Small intestine (tissue), 7 donors: ENCODE measurements at regions not wholly inside any gene's neighbourhood (a gene's known extent, or its start where the extent isn't known, plus 50 kb on each side); places are given as distances from the start of the nearest gene placed in this dataset.

ENCODE experiments used
- DNase-seq, 2 donors: peaks; one replicate each; pipeline versions ENCODE4 v3.0.0 to v3.0.0-alpha.2; 2013
- FAIRE-seq: peaks from 2 replicates; lab custom pipeline; 2012; peaks lifted over from hg19 to GRCh38; lab: Jason Lieb, UNC
- H3K27ac ChIP-seq, 3 donors: one replicate each; pipeline ENCODE4 v1.5.1; 2013; ENCODE audit warnings: low read length in 2 of 3, mild to moderate bottlenecking in 2 of 3, control low read depth in 1 of 3, inconsistent platforms in 1 of 3, low read depth in 1 of 3, moderate library complexity in 1 of 3
- H3K27me3 ChIP-seq, 3 donors: one replicate each; pipeline ENCODE4 v1.6.1; 2013; ENCODE audit warnings: low read length in 3 of 3, inconsistent platforms in 1 of 3; ENCODE audit not compliant: control insufficient read depth in 3 of 3, insufficient read depth in 3 of 3
- H3K36me3 ChIP-seq, 3 donors: one replicate each; pipeline ENCODE4 v1.6.1; 2013; ENCODE audit warnings: low read length in 3 of 3, inconsistent platforms in 1 of 3, low read depth in 1 of 3, mild to moderate bottlenecking in 1 of 3, moderate library complexity in 1 of 3; ENCODE audit not compliant: control insufficient read depth in 3 of 3, insufficient read depth in 2 of 3
- H3K4me1 ChIP-seq, 3 donors: one replicate each; pipeline ENCODE4 v1.6.1; 2013; ENCODE audit warnings: low read length in 2 of 3, inconsistent platforms in 1 of 3, low read depth in 1 of 3, mild to moderate bottlenecking in 1 of 3, moderate library complexity in 1 of 3; ENCODE audit not compliant: control insufficient read depth in 3 of 3, insufficient read depth in 2 of 3
- H3K4me3 ChIP-seq, 3 donors: one replicate each; pipeline ENCODE4 v1.5.1; 2013; ENCODE audit warnings: low read length in 3 of 3, control low read depth in 1 of 3, inconsistent platforms in 1 of 3, low read depth in 1 of 3, mild to moderate bottlenecking in 1 of 3, moderate library complexity in 1 of 3
- H3K9me3 ChIP-seq, 2 donors: one replicate each; pipeline ENCODE4 v1.6.1; 2013; ENCODE audit warnings: low read depth in 1 of 2, low read length in 1 of 2; ENCODE audit not compliant: control insufficient read depth in 2 of 2, insufficient read depth in 1 of 2
- WGBS, 3 donors: extraction: QIAGEN DNeasy Blood & Tissue Kit; methylation state at CpG; one replicate each; pipeline ENCODE4 v1.1.7; 2013; 5-methylcytosine and 5-hydroxymethylcytosine counted together
- donor health status: healthy with polysubstance abuse.
- donor health status: control.
- donor health status: control.
- donor health status: Bipolar disorder and iron deficiency.
- donor health status: healthy.

DNA sequence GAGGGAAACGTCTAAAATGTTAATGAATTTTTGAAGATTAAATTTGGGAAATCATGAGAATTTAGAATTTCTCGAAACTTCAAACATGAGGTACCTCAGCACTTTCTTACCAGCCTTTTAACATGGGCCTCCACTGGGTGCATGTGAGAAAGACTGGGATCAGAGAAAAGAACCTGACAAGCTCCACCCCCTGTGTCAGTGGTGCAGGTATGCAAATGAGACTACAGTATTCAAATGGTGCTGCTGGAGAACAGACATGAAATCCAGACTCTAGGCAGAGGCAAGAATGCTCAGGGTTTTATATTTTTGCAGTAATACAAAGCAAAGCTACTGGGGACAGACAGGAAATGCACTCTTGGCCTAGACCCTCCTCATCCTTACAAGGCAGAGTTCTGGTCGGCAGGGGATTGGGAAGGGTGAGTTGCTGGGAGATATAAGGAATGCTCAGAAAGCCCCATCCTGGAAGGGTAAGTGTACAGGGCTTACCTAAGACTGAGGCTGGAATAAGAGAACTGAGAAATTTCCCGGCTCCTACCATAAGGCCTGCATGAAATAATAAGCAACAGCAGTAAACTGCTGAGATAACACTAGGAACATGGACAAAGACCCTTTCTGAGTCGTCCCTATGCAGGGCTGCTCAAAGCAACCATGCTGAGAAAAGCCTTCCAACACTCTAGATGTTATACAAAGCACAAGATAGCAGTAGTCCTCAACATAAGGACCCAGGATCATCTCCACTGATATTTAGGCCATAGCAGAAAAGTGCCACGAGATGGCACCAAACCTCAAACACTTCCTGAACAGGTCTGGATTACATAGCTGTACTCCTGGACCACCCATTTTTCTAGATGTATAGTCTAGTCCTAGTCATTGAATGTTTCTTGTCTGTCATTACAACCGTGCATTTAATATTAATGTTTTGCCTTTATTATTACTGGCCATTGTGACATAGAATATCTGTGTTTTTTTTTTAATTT, 260.8 kb downstream of the RASSF9 start:
- no peak overlapping the region for H3K4me3 ChIP-seq
- H3K36me3 ChIP-seq, result no peaks in the 10 kb centered on the region
- WGBS, 3 donors, result 53 to 59% (median 56%) methylated on average over 7 of the region's 7 CpGs
- DNase-seq, result peak; percentile 64 to 75
- FAIRE-seq, result no peak
- H3K27me3 ChIP-seq, result no peaks in the 10 kb centered on the region
- no peaks in the 10 kb centered on the region for H3K9me3 ChIP-seq
- peaks cover 0 to 9% (median 0%) of the 10 kb centered on the region in 3 donors for H3K4me1 ChIP-seq
- no peak overlapping the region for H3K27ac ChIP-seq

DNA sequence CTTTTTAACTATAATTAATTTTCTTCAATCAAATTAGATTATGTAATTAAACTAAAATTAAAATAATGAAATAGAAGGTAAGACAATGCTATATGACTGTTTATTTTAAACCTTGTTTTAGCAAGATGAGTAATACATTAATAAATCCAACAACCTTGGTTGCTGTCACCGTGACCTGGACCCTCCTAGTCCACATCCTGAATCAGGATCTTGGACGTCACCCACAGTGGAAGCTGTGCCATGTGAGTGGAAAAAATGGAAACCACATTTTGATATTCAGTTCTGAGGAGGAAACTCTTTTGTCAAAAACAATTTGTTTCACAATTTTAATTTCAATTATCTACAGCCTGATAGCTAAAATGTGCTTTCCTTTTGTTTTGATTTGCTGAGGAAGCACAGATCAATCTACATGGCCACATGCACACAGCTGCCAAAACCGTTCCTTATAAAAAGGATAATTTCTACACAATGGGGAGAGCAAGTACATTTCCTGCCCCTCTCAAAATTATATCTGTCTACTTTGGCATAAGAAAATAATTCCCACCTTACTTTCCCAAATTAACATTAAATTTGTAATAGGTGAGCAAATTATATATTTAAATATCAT, 255.5 kb downstream of the RASSF9 start:
- H3K36me3 ChIP-seq, result no peaks in the 10 kb centered on the region
- WGBS, 3 donors, result 47 to 66% (median 56%) methylated on average over 3 of the region's 3 CpGs

DNA sequence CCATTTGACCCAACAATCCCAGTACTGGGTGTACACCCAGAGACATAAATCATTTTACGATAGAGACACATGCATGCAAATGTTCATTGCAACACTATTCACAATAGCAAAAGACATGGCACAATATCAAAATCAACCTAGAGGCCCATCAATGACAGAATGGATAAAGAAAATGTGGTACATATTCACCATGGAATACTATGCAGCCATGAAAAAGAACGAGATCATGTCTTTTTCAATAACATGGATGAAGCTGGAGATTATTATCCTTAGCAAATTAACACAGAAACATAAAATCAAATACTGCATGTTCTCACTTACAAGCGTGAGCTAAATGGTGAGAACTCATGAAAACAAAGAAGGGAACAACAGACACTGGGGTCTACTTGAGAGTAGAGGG, 249.1 kb downstream of the RASSF9 start:
- WGBS, 3 donors, result 86 to 93% (median 88%) methylated on average over 3 of the region's 3 CpGs
- FAIRE-seq, result no peak
- no peaks in the 10 kb centered on the region for H3K36me3 ChIP-seq

More for the DNA sequence above, 255.5 kb downstream of the RASSF9 start:
- H3K27ac ChIP-seq, result no peak overlapping the region
- no peak for DNase-seq
- no peak overlapping the region for H3K4me3 ChIP-seq
- H3K9me3 ChIP-seq, result no peaks in the 10 kb centered on the region
- FAIRE-seq, result no peak
- H3K27me3 ChIP-seq, result no peaks in the 10 kb centered on the region
- H3K4me1 ChIP-seq, result no peaks in the 10 kb centered on the region

DNA sequence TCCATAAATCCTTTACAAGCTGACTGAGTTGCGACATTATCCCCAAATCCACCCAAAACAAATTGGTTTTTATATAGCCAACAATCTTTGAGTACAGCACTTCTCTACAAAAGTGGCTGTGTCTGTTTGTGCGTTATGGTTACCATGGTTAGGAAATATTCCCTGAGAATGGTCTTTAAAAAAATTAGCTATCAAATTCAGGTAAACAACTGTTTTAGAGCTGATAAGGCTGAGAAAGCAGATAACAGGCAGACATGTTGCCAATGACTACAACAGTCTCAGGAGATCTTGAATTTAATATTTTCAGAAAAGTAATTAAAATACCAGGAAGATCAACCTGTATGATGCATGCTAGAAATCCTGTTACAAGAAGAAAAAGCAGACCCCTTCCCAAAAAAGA, 248.0 kb downstream of the RASSF9 start:
- Histone ChIP-seq H3K27me3 (no peaks in the 10 kb centered on the region), H3K27ac (no peak overlapping the region), H3K4me3 (no peak overlapping the region), H3K4me1 (no peaks in the 10 kb centered on the region), H3K36me3 (no peaks in the 10 kb centered on the region), H3K9me3 (no peaks in the 10 kb centered on the region)
- no peak for DNase-seq
- no peak for FAIRE-seq
- WGBS, 3 donors, result 52 to 57% (median 56%) methylated on average over 2 of the region's 2 CpGs

More for the DNA sequence above, 249.1 kb downstream of the RASSF9 start:
- no peak overlapping the region for H3K4me3 ChIP-seq
- H3K27me3 ChIP-seq, result no peaks in the 10 kb centered on the region
- DNase-seq, result no peak
- H3K4me1 ChIP-seq, result no peaks in the 10 kb centered on the region
- H3K9me3 ChIP-seq, result no peaks in the 10 kb centered on the region
- H3K27ac ChIP-seq, result no peak overlapping the region

DNA sequence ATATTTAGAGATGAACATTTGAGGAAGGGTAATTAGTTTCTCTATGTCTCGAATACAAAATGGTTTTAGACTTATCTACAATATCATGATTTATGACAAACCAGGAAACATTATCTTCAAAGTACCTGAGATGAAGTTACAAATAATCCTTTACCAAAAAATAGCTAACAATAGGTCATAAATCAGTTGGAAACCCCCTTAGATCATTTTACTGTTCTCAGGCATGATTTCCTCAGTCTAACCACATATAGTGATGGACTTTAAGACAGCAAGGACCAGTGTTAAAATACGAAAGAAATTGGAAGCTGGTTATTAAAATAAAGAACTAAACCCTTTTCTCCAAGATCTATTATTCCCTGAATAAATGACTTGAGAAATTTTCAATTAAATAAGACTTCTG, 235.4 kb downstream of the RASSF9 start:
- 46 to 66% (median 56%) methylated on average over 2 of the region's 2 CpGs for WGBS, 3 donors
- no peaks in the 10 kb centered on the region for H3K27me3 ChIP-seq
- no peak overlapping the region for H3K4me3 ChIP-seq
- no peaks in the 10 kb centered on the region for H3K4me1 ChIP-seq
- DNase-seq (no peak), FAIRE-seq (no peak)
- no peaks in the 10 kb centered on the region for H3K36me3 ChIP-seq
- no peaks in the 10 kb centered on the region for H3K9me3 ChIP-seq
- H3K27ac ChIP-seq, result no peak overlapping the region

DNA sequence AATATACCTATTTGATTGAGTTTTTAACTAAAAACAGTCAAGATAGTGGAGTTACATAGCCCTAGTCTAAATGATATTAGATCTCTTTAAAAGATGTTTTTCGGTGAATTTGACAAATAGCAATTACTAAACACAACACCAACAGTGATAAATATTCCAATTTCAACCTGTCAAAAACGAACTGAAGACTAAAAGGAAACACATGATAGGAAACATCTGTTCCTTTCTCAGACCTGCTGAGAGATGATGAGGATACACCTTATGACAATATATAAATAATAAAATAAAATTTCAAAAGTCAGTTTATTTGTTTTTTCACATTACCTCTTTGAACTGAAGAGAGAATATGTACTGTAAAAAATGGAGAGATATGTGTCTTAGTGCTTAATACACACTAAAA, 232.7 kb downstream of the RASSF9 start:
- WGBS, 3 donors, result 43 to 61% (median 47%) methylated on average over 2 of the region's 2 CpGs
- H3K9me3 ChIP-seq, result no peaks in the 10 kb centered on the region
- no peak overlapping the region for H3K27ac ChIP-seq
- no peaks in the 10 kb centered on the region for H3K4me1 ChIP-seq
- no peak overlapping the region for H3K4me3 ChIP-seq
- FAIRE-seq, result no peak
- H3K27me3 ChIP-seq, result no peaks in the 10 kb centered on the region
- DNase-seq, result no peak
- no peaks in the 10 kb centered on the region for H3K36me3 ChIP-seq

DNA sequence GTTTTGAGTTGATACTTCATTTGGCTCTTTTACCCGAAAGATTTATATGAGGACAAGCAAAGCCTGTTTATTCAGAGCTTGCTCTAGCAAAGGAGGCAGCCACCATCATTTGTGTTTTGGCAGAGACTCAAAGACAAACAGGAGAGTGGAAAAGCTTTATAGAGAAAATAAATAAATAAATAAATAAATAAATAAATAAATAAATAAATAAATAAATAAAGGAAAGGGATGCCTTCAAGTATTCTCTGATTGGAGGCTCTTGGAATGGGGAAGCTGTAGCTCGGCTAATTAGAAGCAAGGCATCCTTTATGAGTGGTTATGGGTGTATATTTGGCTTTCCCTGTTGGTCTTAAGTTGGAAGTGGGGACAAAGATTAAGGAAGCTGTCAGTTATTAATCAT, 229.8 kb downstream of the RASSF9 start:
- FAIRE-seq (no peak), DNase-seq (no peak)
- H3K27me3 ChIP-seq, result no peaks in the 10 kb centered on the region
- no peak overlapping the region for H3K27ac ChIP-seq
- 47 to 75% (median 71%) methylated on average over 2 of the region's 2 CpGs for WGBS, 3 donors
- no peaks in the 10 kb centered on the region for H3K36me3 ChIP-seq
- no peaks in the 10 kb centered on the region for H3K9me3 ChIP-seq
- H3K4me1 ChIP-seq, result no peaks in the 10 kb centered on the region
- no peak overlapping the region for H3K4me3 ChIP-seq

DNA sequence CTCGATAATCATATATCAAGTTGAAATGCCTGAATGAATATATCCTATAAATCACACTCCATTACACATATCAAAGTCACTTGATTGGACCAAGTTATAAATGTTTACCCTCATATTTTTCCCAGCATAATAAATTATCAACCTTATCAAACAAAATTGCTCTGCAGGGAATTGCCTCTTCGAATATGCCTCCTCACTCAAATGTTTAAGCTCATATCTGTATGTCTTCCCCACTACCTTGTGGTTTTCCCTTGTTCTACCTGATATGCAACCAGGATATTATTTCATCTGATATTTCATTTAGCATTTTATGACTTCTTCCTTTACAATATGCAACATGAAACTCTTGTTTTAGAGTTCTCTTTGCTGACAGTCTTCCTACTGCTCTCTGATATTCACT, 226.4 kb downstream of the RASSF9 start:
- 46 to 72% (median 46%) methylated on average over 2 of the region's 2 CpGs for WGBS, 3 donors

More for the DNA sequence above, 226.4 kb downstream of the RASSF9 start:
- DNase-seq (no peak), FAIRE-seq (no peak)
- Histone ChIP-seq H3K4me1 (no peaks in the 10 kb centered on the region), H3K9me3 (no peaks in the 10 kb centered on the region), H3K36me3 (no peaks in the 10 kb centered on the region), H3K4me3 (no peak overlapping the region), H3K27ac (no peak overlapping the region), H3K27me3 (no peaks in the 10 kb centered on the region)
